ENCODE measurements at regions not wholly inside any gene's neighbourhood (a gene's known extent, or its start where the extent isn't known, plus 50 kb on each side); places are given as distances from the start of the nearest gene placed in this dataset.

DNA sequence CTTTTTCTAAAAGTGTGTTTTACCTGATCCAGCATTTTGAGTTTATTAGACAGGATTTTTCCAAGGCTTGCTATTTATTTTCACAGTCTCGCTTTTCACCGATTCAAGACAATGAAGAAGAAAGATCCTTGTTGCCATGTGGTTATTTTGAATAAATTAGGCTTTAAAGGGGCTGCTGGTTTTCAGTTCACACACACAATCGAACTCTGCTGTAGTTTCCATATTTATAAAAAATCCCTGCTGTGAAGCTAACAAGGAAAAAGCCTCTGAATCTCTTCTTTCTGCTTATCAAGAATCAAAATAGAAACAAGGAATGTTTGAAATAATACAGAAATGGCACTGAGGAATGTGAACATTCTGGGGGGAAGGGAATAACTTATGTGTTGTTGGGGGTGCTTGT lies 102.5 kb upstream of the KAZN start (continued):
- TF ChIP-seq, protein P1, sequence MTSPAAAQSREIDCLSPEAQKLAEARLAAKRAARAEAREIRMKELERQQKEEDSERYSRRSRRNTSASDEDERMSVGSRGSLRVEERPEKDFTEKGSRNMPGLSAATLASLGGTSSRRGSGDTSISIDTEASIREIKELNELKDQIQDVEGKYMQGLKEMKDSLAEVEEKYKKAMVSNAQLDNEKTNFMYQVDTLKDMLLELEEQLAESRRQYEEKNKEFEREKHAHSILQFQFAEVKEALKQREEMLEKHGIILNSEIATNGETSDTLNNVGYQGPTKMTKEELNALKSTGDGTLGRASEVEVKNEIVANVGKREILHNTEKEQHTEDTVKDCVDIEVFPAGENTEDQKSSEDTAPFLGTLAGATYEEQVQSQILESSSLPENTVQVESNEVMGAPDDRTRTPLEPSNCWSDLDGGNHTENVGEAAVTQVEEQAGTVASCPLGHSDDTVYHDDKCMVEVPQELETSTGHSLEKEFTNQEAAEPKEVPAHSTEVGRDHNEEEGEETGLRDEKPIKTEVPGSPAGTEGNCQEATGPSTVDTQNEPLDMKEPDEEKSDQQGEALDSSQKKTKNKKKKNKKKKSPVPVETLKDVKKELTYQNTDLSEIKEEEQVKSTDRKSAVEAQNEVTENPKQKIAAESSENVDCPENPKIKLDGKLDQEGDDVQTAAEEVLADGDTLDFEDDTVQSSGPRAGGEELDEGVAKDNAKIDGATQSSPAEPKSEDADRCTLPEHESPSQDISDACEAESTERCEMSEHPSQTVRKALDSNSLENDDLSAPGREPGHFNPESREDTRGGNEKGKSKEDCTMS (CRISPR knock-in tag; conservative IDR thresholded peaks at IDR 0.05): no peak
- TF ChIP-seq, protein P2, sequence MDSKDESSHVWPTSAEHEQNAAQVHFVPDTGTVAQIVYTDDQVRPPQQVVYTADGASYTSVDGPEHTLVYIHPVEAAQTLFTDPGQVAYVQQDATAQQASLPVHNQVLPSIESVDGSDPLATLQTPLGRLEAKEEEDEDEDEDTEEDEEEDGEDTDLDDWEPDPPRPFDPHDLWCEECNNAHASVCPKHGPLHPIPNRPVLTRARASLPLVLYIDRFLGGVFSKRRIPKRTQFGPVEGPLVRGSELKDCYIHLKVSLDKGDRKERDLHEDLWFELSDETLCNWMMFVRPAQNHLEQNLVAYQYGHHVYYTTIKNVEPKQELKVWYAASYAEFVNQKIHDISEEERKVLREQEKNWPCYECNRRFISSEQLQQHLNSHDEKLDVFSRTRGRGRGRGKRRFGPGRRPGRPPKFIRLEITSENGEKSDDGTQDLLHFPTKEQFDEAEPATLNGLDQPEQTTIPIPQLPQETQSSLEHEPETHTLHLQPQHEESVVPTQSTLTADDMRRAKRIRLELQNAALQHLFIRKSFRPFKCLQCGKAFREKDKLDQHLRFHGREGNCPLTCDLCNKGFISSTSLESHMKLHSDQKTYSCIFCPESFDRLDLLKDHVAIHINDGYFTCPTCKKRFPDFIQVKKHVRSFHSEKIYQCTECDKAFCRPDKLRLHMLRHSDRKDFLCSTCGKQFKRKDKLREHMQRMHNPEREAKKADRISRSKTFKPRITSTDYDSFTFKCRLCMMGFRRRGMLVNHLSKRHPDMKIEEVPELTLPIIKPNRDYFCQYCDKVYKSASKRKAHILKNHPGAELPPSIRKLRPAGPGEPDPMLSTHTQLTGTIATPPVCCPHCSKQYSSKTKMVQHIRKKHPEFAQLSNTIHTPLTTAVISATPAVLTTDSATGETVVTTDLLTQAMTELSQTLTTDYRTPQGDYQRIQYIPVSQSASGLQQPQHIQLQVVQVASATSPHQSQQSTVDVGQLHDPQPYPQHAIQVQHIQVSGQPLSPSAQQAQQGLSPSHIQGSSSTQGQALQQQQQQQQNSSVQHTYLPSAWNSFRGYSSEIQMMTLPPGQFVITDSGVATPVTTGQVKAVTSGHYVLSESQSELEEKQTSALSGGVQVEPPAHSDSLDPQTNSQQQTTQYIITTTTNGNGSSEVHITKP (CRISPR knock-in tag; IDR thresholded peaks at IDR 0.05; ENCODE audit: low read depth): no peak
- no peak for TF ChIP-seq ATF7 (IDR thresholded peaks at IDR 0.05)
- TF ChIP-seq ATF7 (CRISPR knock-in tag; IDR thresholded peaks at IDR 0.05): no peak
- TF ChIP-seq SOX6 (IDR thresholded peaks at IDR 0.05): no peak
- no peak for TF ChIP-seq SOX6 (CRISPR knock-in tag; IDR thresholded peaks at IDR 0.05)
- TF ChIP-seq RNF2 (conservative IDR thresholded peaks at IDR 0.05; ENCODE audit: low read depth): no peak
- no peak for TF ChIP-seq ZNF572 (CRISPR knock-in tag; IDR thresholded peaks at IDR 0.05)
- no peak for TF ChIP-seq CHD2 (IDR thresholded peaks at IDR 0.05; ENCODE audit: low read depth, low read length)
- no peak for TF ChIP-seq ZNF451 (CRISPR knock-in tag; IDR thresholded peaks at IDR 0.05)
